Panc1 (cell line): ENCODE measurements at regions not wholly inside any gene's neighbourhood (a gene's known extent, or its start where the extent isn't known, plus 50 kb on each side); places are given as distances from the start of the nearest gene placed in this dataset.

ENCODE experiments used
- ATAC-seq: fragments of 200-7000 bp; cut with Tn5 transposase; 2 replicates; pipeline ENCODE4 v1.9.1; 2020; ENCODE audit warnings: mild to moderate bottlenecking, moderate library complexity
- BruUV-seq: library from RNA; stranded (reverse); fragments of 400-500 nt; replicated peaks from 2 replicates; lab custom pipeline; 2021; lab: Mats Ljungman, UMichigan
- CTCF ChIA-PET: fragments of 300-600 bp; sonication (Branson Sonifier 250); formaldehyde crosslinking; loops from one replicate; lab custom pipeline; 2022; ENCODE audit warnings: antibody characterized with exemption; lab: Charles Lee
- POLR2A ChIA-PET: fragments of 300-600 bp; sonication (Branson Sonifier 250); formaldehyde crosslinking; loops from one replicate; lab custom pipeline; 2022; ENCODE audit warnings: antibody characterized with exemption; lab: Charles Lee
- DNase-seq: peaks from one replicate; pipeline ENCODE4 v3.0.0-alpha.2; 2010; ENCODE audit warnings: low read depth, low spot score
- H3K27ac ChIP-seq: 2 replicates; pipeline ENCODE4 v1.5.1; 2011; ENCODE audit warnings: mild to moderate bottlenecking, low read length, inconsistent platforms
- H3K27me3 ChIP-seq: fragments of 200-500 bp; sonication (Bioruptor generic); 2 replicates; pipeline ENCODE4 v1.6.0; 2014; ENCODE audit warnings: low read length, inconsistent platforms; ENCODE audit not compliant: control insufficient read depth, insufficient read depth
- H3K36me3 ChIP-seq: fragments of 200-500 bp; sonication (Bioruptor generic); 2 replicates; pipeline ENCODE4 v1.5.1; 2014; ENCODE audit warnings: inconsistent platforms, mild to moderate bottlenecking, low read length, moderate library complexity; ENCODE audit not compliant: control insufficient read depth, insufficient read depth
- H3K4me1 ChIP-seq: 2 replicates; pipeline ENCODE4 v1.5.1; 2011; ENCODE audit warnings: inconsistent platforms, mild to moderate bottlenecking, low read length, moderate library complexity; ENCODE audit not compliant: control insufficient read depth, insufficient read depth
- H3K4me3 ChIP-seq, 2 experiments: 2 replicates each; pipeline ENCODE4 v1.5.1; 2011 to 2012; ENCODE audit warnings: low read depth in 2 of 2, low read length in 2 of 2, mild to moderate bottlenecking in 2 of 2, inconsistent platforms in 1 of 2, moderate library complexity in 1 of 2
- H3K9me3 ChIP-seq: fragments of 200-500 bp; sonication (Bioruptor generic); 2 replicates; pipeline ENCODE4 v1.5.1; 2014; ENCODE audit warnings: low read depth, mild to moderate bottlenecking, inconsistent platforms, low read length, moderate library complexity; ENCODE audit not compliant: control insufficient read depth, insufficient read depth
- CTCF ChIP-seq: fragments of 450-650 bp; IDR thresholded peaks from 2 replicates; pipeline ENCODE4 v1.5.1; 2017; ENCODE audit warnings: mild to moderate bottlenecking
- POLR2AphosphoS5 ChIP-seq: IDR thresholded peaks from 2 replicates; pipeline ENCODE4 v1.6.1; 2012; ENCODE audit warnings: mild to moderate bottlenecking, low read depth, low read length, moderate library complexity
- REST ChIP-seq, 2 experiments: IDR thresholded peaks; 2 replicates each; pipeline ENCODE4 v1.6.1; 2011 to 2012; ENCODE audit warnings: low read depth in 2 of 2, control low read depth in 1 of 2, low read length in 1 of 2, mild to moderate bottlenecking in 1 of 2, moderate library complexity in 1 of 2; ENCODE audit not compliant: insufficient read depth in 1 of 2
- SIN3A ChIP-seq: IDR thresholded peaks from 2 replicates; pipeline ENCODE4 v1.6.1; 2012; ENCODE audit warnings: low read depth, mild to moderate bottlenecking, low read length, moderate library complexity, borderline replicate concordance; ENCODE audit not compliant: insufficient read depth
- TCF7L2 ChIP-seq: IDR thresholded peaks from 2 replicates; pipeline ENCODE4 v1.6.1; 2011; ENCODE audit warnings: mild to moderate bottlenecking, low read depth, low read length, inconsistent platforms
- in situ Hi-C: cut with HindIII; loops from 2 replicates; pipeline ENCODE4 v1.10.0; 2016; ENCODE audit warnings: low sequenced_read_pairs, low pct_unique_long_range_greater_than_20kb
- intact Hi-C: fragments of 100-400 bp; cut with micrococcal nuclease; formaldehyde crosslinking; loops from one replicate; pipeline ENCODE4 v1.10.0; 2022; ENCODE audit not compliant: unreplicated experiment

GRCh38 chr2:34031097-34031496 lies 432.0 kb upstream of the FAM98A start:
- Histone ChIP-seq H3K27me3 (no peaks in the 10 kb centered on the region), H3K4me1 (no peaks in the 10 kb centered on the region), H3K9me3 (no peaks in the 10 kb centered on the region), H3K36me3 (no peaks in the 10 kb centered on the region), H3K4me3 (no peak overlapping the region), H3K27ac (no peak overlapping the region)
- ChIA-PET CTCF (no interaction called here), POLR2A (no interaction called here)
- DNase-seq (no peak), ATAC-seq (no peak)
- no peak for TF ChIP-seq CTCF
- no peak for TF ChIP-seq TCF7L2
- intact Hi-C loops = no loop called here
- in situ Hi-C loops = no loop called here
- no TSS peak for BruUV-seq

DNA sequence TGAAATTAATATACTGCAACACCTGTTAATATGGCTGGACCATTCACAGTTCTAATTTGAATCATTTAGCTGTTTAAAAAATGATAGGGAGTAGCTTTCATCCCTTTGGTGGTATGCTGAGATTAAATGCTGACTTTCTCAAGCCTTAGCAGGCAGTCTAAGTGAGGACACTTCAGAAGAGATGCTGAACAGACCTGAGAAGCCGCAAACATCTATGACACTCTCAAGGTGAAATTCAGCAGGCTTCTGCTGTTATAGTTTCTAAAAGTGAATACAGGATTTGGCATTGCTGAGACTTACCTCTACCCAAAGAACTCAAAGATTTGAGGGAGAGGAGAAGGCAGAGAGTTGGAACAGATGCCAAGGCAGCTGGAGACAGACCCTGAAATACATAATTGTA lies 431.2 kb upstream of the FAM98A start:
- ChIA-PET CTCF (no interaction called here), POLR2A (no interaction called here)
- no peaks in the 10 kb centered on the region for H3K36me3 ChIP-seq
- no TSS peak for BruUV-seq
- TF ChIP-seq SIN3A (no peak), TCF7L2 (no peak), CTCF (no peak), POLR2AphosphoS5 (no peak), REST (IDR thresholded peaks at IDR 0.05; ENCODE audit: insufficient read depth in 1 of 2, low read depth in 2 of 2, low read length in 1 of 2) (no peak)
- intact Hi-C loops (no loop called here), in situ Hi-C loops (no loop called here)
- no peak overlapping the region for H3K27ac ChIP-seq
- H3K4me3 ChIP-seq = no peak overlapping the region
- H3K27me3 ChIP-seq = no peaks in the 10 kb centered on the region
- no peaks in the 10 kb centered on the region for H3K4me1 ChIP-seq
- no peak for DNase-seq
- H3K9me3 ChIP-seq = no peaks in the 10 kb centered on the region
- ATAC-seq = no peak

- Histone ChIP-seq H3K4me3 (no peak overlapping the region), H3K27ac (no peak overlapping the region), H3K9me3 (no peaks in the 10 kb centered on the region), H3K36me3 (no peaks in the 10 kb centered on the region), H3K4me1 (no peaks in the 10 kb centered on the region), H3K27me3 (no peaks in the 10 kb centered on the region)
- TF ChIP-seq REST (IDR thresholded peaks at IDR 0.05; ENCODE audit: insufficient read depth in 1 of 2, low read depth in 2 of 2, low read length in 1 of 2) (no peak), SIN3A (no peak), CTCF (no peak), POLR2AphosphoS5 (no peak), TCF7L2 (no peak)
- intact Hi-C loops (no loop called here), in situ Hi-C loops (no loop called here)
- CTCF ChIA-PET = no interaction called here
- no peak for DNase-seq
- BruUV-seq = no TSS peak
- POLR2A ChIA-PET = no interaction called here
- ATAC-seq = no peak
Measured at GRCh38 chr2:34029073-34029472, 430.0 kb upstream of the FAM98A start.
